ENCODE measurements at regions not wholly inside any gene's neighbourhood (a gene's known extent, or its start where the extent isn't known, plus 50 kb on each side); places are given as distances from the start of the nearest gene placed in this dataset.
"Not testable (repeated sequence)": the region's sequence is repeated elsewhere in the genome, so short reads cannot be mapped to it uniquely, and the experiment has no call there.

GRCh38 chr6:86284809-86285480 is 642.3 kb upstream of the SYNCRIP start:
- not testable (repeated sequence) for H3K36me3 ChIP-seq (ENCODE audit: control insufficient read depth, insufficient read depth, low read length); H3K4me3 ChIP-seq (ENCODE audit: low read length); H3K27me3 ChIP-seq (ENCODE audit: control insufficient read depth, insufficient read depth, low read length); H3K4me1 ChIP-seq (ENCODE audit: control insufficient read depth, insufficient read depth, low read length); H3K9ac ChIP-seq (ENCODE audit: low read length); H3K9me3 ChIP-seq (ENCODE audit: control insufficient read depth, low read length)

DNA sequence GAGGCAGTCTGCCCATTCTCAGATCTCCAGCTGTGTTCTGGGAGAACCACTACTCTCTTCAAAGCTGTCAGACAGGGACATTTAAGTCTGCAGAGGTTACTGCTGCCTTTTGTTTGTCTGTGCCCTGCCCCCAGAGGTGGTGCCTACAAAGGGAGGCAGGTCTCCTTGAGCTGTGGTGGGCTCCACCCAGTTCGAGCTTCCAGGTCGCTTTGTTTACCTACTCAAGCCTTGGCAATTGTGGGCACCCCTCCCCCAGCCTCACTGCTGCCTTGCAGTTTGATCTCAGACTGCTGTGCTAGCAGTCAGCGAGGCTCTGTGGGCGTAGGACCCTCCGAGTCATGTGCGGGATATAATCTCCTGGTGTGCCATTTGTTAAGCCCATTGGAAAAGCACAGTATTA is 640.9 kb upstream of the SYNCRIP start:
- not testable (repeated sequence) for H3K4me1 ChIP-seq (ENCODE audit: control insufficient read depth, insufficient read depth, low read length); H3K9ac ChIP-seq (ENCODE audit: low read length); H3K27me3 ChIP-seq (ENCODE audit: control insufficient read depth, insufficient read depth, low read length); H3K36me3 ChIP-seq (ENCODE audit: control insufficient read depth, insufficient read depth, low read length); H3K9me3 ChIP-seq (ENCODE audit: control insufficient read depth, low read length); H3K4me3 ChIP-seq (ENCODE audit: low read length)

DNA sequence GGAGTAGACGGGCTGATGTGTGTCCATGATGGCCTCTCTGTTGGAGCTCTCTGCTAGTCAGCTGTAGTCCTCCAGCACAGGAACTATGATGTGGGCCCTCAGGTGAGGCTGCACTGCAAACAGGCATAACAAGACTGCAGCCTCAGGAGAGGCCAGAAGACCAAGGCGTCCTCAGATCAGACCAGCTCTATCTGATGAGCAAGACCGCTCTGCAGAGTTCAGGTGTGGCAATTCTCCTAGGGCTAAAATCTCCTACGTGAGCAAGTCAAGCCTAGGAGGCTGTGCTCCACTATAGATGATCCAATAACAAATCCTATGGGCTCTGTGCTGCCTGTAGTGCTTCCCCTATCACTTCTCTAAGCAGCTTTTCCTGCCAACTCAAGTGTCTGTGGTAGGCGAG is 633.4 kb upstream of the SYNCRIP start:
- no peak overlapping the region for H3K4me3 ChIP-seq (ENCODE audit: low read length)
- no peaks in the 10 kb centered on the region for H3K36me3 ChIP-seq (ENCODE audit: control insufficient read depth, insufficient read depth, low read length)
- H3K9ac ChIP-seq (ENCODE audit: low read length): no peak overlapping the region
- no peaks in the 10 kb centered on the region for H3K27me3 ChIP-seq (ENCODE audit: control insufficient read depth, insufficient read depth, low read length)
- no peaks in the 10 kb centered on the region for H3K4me1 ChIP-seq (ENCODE audit: control insufficient read depth, insufficient read depth, low read length)
- H3K9me3 ChIP-seq (ENCODE audit: control insufficient read depth, low read length): no peaks in the 10 kb centered on the region

DNA sequence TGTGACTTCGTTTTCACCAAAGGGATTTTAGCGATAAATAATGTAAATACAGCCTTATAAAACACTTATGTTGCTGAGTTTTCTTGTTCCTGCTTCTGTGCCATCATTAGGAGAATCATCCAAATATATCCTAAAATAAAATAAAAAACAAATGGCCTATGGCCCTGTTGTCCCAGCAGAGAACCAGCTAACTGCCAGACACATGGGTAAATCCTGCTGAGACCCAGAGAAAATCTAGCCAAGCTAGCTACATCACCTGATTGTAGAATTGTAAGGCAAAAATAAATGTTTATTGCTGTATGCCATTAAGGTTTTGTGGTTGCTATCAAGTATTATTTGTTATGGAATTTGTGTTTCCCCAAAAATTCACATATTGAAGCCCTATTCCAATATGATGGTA is 631.2 kb upstream of the SYNCRIP start:
- Histone ChIP-seq H3K9me3 (ENCODE audit: control insufficient read depth, low read length) (no peaks in the 10 kb centered on the region), H3K4me3 (ENCODE audit: low read length) (no peak overlapping the region)

GRCh38 chr6:86256615-86257187 is 614.0 kb upstream of the SYNCRIP start:
- Histone ChIP-seq H3K4me1 (ENCODE audit: control insufficient read depth, insufficient read depth, low read length) (no peaks in the 10 kb centered on the region), H3K4me3 (ENCODE audit: low read length) (no peak overlapping the region), H3K36me3 (ENCODE audit: control insufficient read depth, insufficient read depth, low read length) (no peaks in the 10 kb centered on the region), H3K9me3 (ENCODE audit: control insufficient read depth, low read length) (no peaks in the 10 kb centered on the region), H3K27me3 (ENCODE audit: control insufficient read depth, insufficient read depth, low read length) (no peaks in the 10 kb centered on the region), H3K9ac (ENCODE audit: low read length) (no peak overlapping the region)

More for the DNA sequence above, 631.2 kb upstream of the SYNCRIP start:
- no peak overlapping the region for H3K9ac ChIP-seq (ENCODE audit: low read length)
- H3K27me3 ChIP-seq (ENCODE audit: control insufficient read depth, insufficient read depth, low read length): no peaks in the 10 kb centered on the region
- H3K4me1 ChIP-seq (ENCODE audit: control insufficient read depth, insufficient read depth, low read length): no peaks in the 10 kb centered on the region
- H3K36me3 ChIP-seq (ENCODE audit: control insufficient read depth, insufficient read depth, low read length): no peaks in the 10 kb centered on the region

DNA sequence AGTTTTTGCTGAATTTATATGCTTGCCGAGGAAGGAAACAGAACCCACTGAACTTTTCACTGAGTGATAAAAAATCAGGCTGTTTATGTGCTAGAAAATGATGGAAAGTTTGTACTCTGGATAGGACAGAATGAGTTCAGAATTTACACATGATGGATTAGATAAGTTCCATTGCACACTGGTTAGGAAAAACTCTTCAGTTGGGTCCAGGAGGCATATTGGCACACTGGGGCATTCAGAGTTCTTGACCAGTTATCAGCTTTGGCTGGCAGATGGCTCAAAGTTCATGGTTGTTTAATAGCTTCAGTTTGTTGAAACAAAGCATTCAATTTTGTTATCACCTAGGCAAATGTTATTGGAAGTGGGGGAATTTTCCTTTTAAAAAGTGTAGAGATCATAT is 613.3 kb upstream of the SYNCRIP start:
- H3K9me3 ChIP-seq (ENCODE audit: control insufficient read depth, low read length): no peaks in the 10 kb centered on the region
- H3K4me3 ChIP-seq (ENCODE audit: low read length): no peak overlapping the region
- no peaks in the 10 kb centered on the region for H3K27me3 ChIP-seq (ENCODE audit: control insufficient read depth, insufficient read depth, low read length)
- no peaks in the 10 kb centered on the region for H3K36me3 ChIP-seq (ENCODE audit: control insufficient read depth, insufficient read depth, low read length)
- H3K4me1 ChIP-seq (ENCODE audit: control insufficient read depth, insufficient read depth, low read length): no peaks in the 10 kb centered on the region
- H3K9ac ChIP-seq (ENCODE audit: low read length): no peak overlapping the region

- H3K9ac ChIP-seq (ENCODE audit: low read length): no peak overlapping the region
- no peaks in the 10 kb centered on the region for H3K4me1 ChIP-seq (ENCODE audit: control insufficient read depth, insufficient read depth, low read length)
- no peak overlapping the region for H3K4me3 ChIP-seq (ENCODE audit: low read length)
- no peaks in the 10 kb centered on the region for H3K9me3 ChIP-seq (ENCODE audit: control insufficient read depth, low read length)
- no peaks in the 10 kb centered on the region for H3K27me3 ChIP-seq (ENCODE audit: control insufficient read depth, insufficient read depth, low read length)
- H3K36me3 ChIP-seq (ENCODE audit: control insufficient read depth, insufficient read depth, low read length): no peaks in the 10 kb centered on the region
These were observed 608.4 kb upstream of the SYNCRIP start for GRCh38 chr6:86251106-86251505.

DNA sequence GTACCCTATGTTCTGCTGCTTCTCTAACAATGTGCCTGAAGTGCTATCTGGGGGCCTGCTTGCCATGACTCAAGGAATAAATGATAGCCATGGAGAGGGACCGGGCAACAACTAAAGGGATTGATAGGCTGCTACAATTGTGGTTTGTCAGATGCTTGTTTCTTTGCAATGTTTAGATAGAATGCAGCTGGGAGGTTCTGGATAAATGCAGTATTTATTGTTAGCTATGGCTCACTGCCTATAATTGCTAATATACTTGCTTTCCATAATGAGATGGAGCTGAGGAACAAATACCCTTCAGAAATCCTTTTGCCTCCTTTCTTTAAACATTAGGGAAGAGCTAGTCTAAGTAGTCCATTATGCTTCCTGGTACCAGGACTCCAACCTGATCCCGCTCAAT is 575.2 kb upstream of the SYNCRIP start:
- Histone ChIP-seq H3K4me3 (ENCODE audit: low read length) (no peak overlapping the region), H3K9me3 (ENCODE audit: control insufficient read depth, low read length) (no peaks in the 10 kb centered on the region), H3K27me3 (ENCODE audit: control insufficient read depth, insufficient read depth, low read length) (no peaks in the 10 kb centered on the region), H3K36me3 (ENCODE audit: control insufficient read depth, insufficient read depth, low read length) (no peaks in the 10 kb centered on the region), H3K9ac (ENCODE audit: low read length) (no peak overlapping the region), H3K4me1 (ENCODE audit: control insufficient read depth, insufficient read depth, low read length) (no peaks in the 10 kb centered on the region)

GRCh38 chr6:86215323-86215722 is 572.6 kb upstream of the SYNCRIP start:
- Histone ChIP-seq H3K9ac (ENCODE audit: low read length) (no peak overlapping the region), H3K9me3 (ENCODE audit: control insufficient read depth, low read length) (no peaks in the 10 kb centered on the region), H3K4me3 (ENCODE audit: low read length) (no peak overlapping the region), H3K36me3 (ENCODE audit: control insufficient read depth, insufficient read depth, low read length) (no peaks in the 10 kb centered on the region), H3K27me3 (ENCODE audit: control insufficient read depth, insufficient read depth, low read length) (no peaks in the 10 kb centered on the region), H3K4me1 (ENCODE audit: control insufficient read depth, insufficient read depth, low read length) (no peaks in the 10 kb centered on the region)

DNA sequence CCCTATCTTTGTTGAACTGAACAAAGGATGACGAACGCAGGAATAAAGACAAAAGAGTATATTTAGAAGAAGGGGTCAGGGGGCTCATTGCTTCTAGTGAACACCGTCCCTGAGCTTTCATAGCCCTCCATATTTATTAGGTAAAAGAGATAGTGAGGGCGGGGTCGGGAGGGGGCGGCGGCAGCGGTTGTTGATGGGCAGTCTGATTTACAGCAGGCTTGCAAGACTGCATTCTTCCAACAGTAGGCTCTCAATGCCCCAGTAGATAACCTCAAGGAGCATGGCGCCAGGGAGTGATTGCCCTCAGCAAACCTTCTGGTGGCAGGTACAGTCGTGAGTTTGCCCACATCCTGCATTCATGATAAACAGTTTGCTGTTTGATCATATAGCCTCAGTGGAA is 563.3 kb upstream of the SYNCRIP start:
- Histone ChIP-seq H3K9ac (ENCODE audit: low read length) (no peak overlapping the region), H3K4me3 (ENCODE audit: low read length) (no peak overlapping the region), H3K4me1 (ENCODE audit: control insufficient read depth, insufficient read depth, low read length) (no peaks in the 10 kb centered on the region), H3K27me3 (ENCODE audit: control insufficient read depth, insufficient read depth, low read length) (no peaks in the 10 kb centered on the region), H3K36me3 (ENCODE audit: control insufficient read depth, insufficient read depth, low read length) (no peaks in the 10 kb centered on the region), H3K9me3 (ENCODE audit: control insufficient read depth, low read length) (no peaks in the 10 kb centered on the region)

DNA sequence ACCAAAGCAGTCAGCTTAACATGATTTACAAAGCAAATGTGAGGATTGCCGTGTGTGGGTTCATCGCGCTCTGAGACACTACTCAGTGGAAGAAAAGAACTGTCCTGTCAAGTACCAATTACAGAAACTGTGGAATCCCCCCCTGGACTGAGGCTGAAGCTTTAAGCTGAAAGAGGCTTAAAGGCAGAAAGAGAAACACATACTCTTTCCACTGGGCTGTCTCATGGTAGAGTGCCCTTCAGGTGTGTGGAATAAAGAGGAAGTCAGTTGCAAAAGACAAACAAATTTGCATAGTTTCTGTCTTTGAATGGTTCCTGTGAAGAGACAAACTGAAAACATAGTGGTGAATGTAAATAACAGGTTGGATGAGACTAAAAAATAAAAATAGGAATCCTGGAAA is 560.4 kb upstream of the SYNCRIP start:
- no peaks in the 10 kb centered on the region for H3K27me3 ChIP-seq (ENCODE audit: control insufficient read depth, insufficient read depth, low read length)
- no peaks in the 10 kb centered on the region for H3K36me3 ChIP-seq (ENCODE audit: control insufficient read depth, insufficient read depth, low read length)
- H3K4me1 ChIP-seq (ENCODE audit: control insufficient read depth, insufficient read depth, low read length): no peaks in the 10 kb centered on the region
- no peak overlapping the region for H3K4me3 ChIP-seq (ENCODE audit: low read length)
- H3K9ac ChIP-seq (ENCODE audit: low read length): no peak overlapping the region
- no peaks in the 10 kb centered on the region for H3K9me3 ChIP-seq (ENCODE audit: control insufficient read depth, low read length)

- Histone ChIP-seq H3K36me3 (ENCODE audit: control insufficient read depth, insufficient read depth, low read length) (no peaks in the 10 kb centered on the region), H3K4me3 (ENCODE audit: low read length) (no peak overlapping the region), H3K9me3 (ENCODE audit: control insufficient read depth, low read length) (no peaks in the 10 kb centered on the region), H3K9ac (ENCODE audit: low read length) (no peak overlapping the region), H3K27me3 (ENCODE audit: control insufficient read depth, insufficient read depth, low read length) (no peaks in the 10 kb centered on the region), H3K4me1 (ENCODE audit: control insufficient read depth, insufficient read depth, low read length) (no peaks in the 10 kb centered on the region)
These were observed 551.1 kb upstream of the SYNCRIP start for GRCh38 chr6:86193821-86194220.

- Histone ChIP-seq H3K9me3 (ENCODE audit: control insufficient read depth, low read length) (no peaks in the 10 kb centered on the region), H3K4me1 (ENCODE audit: control insufficient read depth, insufficient read depth, low read length) (no peaks in the 10 kb centered on the region), H3K4me3 (ENCODE audit: low read length) (no peak overlapping the region), H3K27me3 (ENCODE audit: control insufficient read depth, insufficient read depth, low read length) (no peaks in the 10 kb centered on the region), H3K9ac (ENCODE audit: low read length) (no peak overlapping the region), H3K36me3 (ENCODE audit: control insufficient read depth, insufficient read depth, low read length) (no peaks in the 10 kb centered on the region)
These were observed 549.4 kb upstream of the SYNCRIP start for GRCh38 chr6:86192123-86192522.
